Neural cell (in vitro differentiated cells): ENCODE measurements at regions not wholly inside any gene's neighbourhood (a gene's known extent, or its start where the extent isn't known, plus 50 kb on each side); places are given as distances from the start of the nearest gene placed in this dataset.

Experiments
- CTCF ChIP-seq: fragments of 450-650 bp; IDR thresholded peaks from 2 replicates; pipeline ENCODE4 v1.5.1; 2014; ENCODE audit warnings: antibody characterized with exemption, mild to moderate bottlenecking, moderate library complexity; ENCODE audit not compliant: poor library complexity, severe bottlenecking
- TAF1 ChIP-seq: IDR thresholded peaks from 2 replicates; pipeline ENCODE4 v1.6.1; 2012; ENCODE audit warnings: low read depth
- TF ChIP-seq, protein P1 (sequence below): IDR thresholded peaks from 2 replicates; pipeline ENCODE4 v1.6.1; 2012; ENCODE audit warnings: borderline replicate concordance

DNA sequence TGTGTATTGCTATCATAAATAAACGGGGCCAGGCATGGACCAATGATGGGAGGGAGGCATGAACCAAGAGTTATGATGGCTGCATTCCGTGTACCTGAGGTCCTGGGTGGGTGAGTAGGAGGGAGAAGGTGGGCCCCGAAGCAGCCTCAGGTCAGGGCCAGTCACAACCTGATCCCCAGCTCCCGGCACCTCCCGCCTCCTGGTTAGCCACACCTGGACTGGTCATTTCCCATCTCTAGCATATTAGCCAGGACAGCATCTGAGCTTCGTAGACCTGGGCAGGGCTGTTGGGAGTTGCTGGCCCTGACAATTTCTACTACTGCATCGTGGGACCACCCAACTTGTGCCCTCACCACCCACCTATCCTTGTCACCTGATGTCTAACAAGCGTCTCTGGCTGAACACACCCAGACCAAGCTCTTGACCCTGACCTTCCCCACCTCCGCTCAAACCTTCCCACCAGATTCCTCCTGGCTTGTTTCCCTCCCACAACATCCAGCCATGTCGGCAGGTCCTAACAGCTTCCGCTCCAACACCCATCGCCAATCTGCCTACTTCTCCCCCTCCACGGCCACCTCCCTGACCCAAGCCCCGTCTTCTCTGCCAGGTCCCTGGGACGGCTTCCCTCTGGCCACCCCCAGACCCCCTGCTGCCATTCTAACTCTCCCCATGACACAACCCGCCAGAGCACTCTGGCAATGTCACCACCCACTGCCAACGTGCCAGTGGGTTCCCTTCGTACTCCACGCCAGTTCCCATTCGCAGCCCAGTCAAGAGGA lies 133.8 kb upstream of the IQSEC1 start:
- TF ChIP-seq, protein P1, sequence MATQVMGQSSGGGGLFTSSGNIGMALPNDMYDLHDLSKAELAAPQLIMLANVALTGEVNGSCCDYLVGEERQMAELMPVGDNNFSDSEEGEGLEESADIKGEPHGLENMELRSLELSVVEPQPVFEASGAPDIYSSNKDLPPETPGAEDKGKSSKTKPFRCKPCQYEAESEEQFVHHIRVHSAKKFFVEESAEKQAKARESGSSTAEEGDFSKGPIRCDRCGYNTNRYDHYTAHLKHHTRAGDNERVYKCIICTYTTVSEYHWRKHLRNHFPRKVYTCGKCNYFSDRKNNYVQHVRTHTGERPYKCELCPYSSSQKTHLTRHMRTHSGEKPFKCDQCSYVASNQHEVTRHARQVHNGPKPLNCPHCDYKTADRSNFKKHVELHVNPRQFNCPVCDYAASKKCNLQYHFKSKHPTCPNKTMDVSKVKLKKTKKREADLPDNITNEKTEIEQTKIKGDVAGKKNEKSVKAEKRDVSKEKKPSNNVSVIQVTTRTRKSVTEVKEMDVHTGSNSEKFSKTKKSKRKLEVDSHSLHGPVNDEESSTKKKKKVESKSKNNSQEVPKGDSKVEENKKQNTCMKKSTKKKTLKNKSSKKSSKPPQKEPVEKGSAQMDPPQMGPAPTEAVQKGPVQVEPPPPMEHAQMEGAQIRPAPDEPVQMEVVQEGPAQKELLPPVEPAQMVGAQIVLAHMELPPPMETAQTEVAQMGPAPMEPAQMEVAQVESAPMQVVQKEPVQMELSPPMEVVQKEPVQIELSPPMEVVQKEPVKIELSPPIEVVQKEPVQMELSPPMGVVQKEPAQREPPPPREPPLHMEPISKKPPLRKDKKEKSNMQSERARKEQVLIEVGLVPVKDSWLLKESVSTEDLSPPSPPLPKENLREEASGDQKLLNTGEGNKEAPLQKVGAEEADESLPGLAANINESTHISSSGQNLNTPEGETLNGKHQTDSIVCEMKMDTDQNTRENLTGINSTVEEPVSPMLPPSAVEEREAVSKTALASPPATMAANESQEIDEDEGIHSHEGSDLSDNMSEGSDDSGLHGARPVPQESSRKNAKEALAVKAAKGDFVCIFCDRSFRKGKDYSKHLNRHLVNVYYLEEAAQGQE, result no peak
- no peak for TF ChIP-seq CTCF
- no peak for TF ChIP-seq TAF1
